OCI-LY1 (cell line): ENCODE measurements at regions not wholly inside any gene's neighbourhood (a gene's known extent, or its start where the extent isn't known, plus 50 kb on each side); places are given as distances from the start of the nearest gene placed in this dataset.

Source experiments
- H2AFZ ChIP-seq: fragments of 200-600 bp; sonication (generic), shearing (Covaris generic); 2 replicates; pipeline ENCODE4 v1.6.0; 2014; ENCODE audit warnings: antibody characterized with exemption, mild to moderate bottlenecking, low read length
- H3F3A ChIP-seq: fragments of 200-600 bp; sonication (generic), shearing (Covaris generic); 2 replicates; pipeline ENCODE4 v1.6.0; 2014; ENCODE audit warnings: mild to moderate bottlenecking, antibody characterized with exemption, low read length, moderate library complexity; ENCODE audit not compliant: insufficient read depth
- H3K27ac ChIP-seq: fragments of 200-600 bp; sonication (generic); 2 replicates; pipeline ENCODE4 v1.5.1; 2014; ENCODE audit warnings: low read length, mixed run types, mild to moderate bottlenecking, low read depth; ENCODE audit not compliant: poor library complexity, severe bottlenecking
- H3K27me3 ChIP-seq: fragments of 200-600 bp; sonication (generic); 2 replicates; pipeline ENCODE4 v1.6.0; 2014; ENCODE audit warnings: antibody characterized with exemption, mild to moderate bottlenecking, low read length, moderate library complexity; ENCODE audit not compliant: insufficient read depth
- H3K36me3 ChIP-seq: fragments of 200-600 bp; sonication (generic); 2 replicates; pipeline ENCODE4 v1.6.1; 2014; ENCODE audit warnings: mild to moderate bottlenecking, antibody characterized with exemption, low read length, moderate library complexity, mixed read lengths; ENCODE audit not compliant: insufficient read depth
- H3K4me1 ChIP-seq: fragments of 200-600 bp; sonication (generic); 2 replicates; pipeline ENCODE4 v1.5.1; 2014; ENCODE audit warnings: mild to moderate bottlenecking, low read length, moderate library complexity; ENCODE audit not compliant: insufficient read depth, severe bottlenecking
- H3K4me2 ChIP-seq: fragments of 200-600 bp; sonication (generic), shearing (Covaris generic); 2 replicates; pipeline ENCODE4 v1.6.1; 2014; ENCODE audit warnings: low read length
- H3K4me3 ChIP-seq: fragments of 200-600 bp; sonication (generic); 2 replicates; pipeline ENCODE4 v1.5.1; 2014; ENCODE audit warnings: low read length, low read depth, mild to moderate bottlenecking, mixed read lengths; ENCODE audit not compliant: poor library complexity, severe bottlenecking
- H3K79me2 ChIP-seq: fragments of 200-600 bp; shearing (Covaris generic); 2 replicates; pipeline ENCODE4 v1.6.1; 2016; ENCODE audit warnings: mixed run types, low read length, mixed read lengths; ENCODE audit not compliant: insufficient read depth
- H3K9ac ChIP-seq: fragments of 200-600 bp; sonication (generic), shearing (Covaris generic); 2 replicates; pipeline ENCODE4 v1.6.1; 2014; ENCODE audit warnings: mild to moderate bottlenecking, low read length, mixed read lengths
- H3K9me2 ChIP-seq: fragments of 200-600 bp; sonication (generic), shearing (Covaris generic); 2 replicates; pipeline ENCODE4 v1.6.1; 2014; ENCODE audit warnings: low read depth, mild to moderate bottlenecking, low read length, mixed read lengths
- H3K9me3 ChIP-seq: fragments of 200-600 bp; shearing (Covaris generic); 2 replicates; pipeline ENCODE4 v1.6.1; 2014; ENCODE audit warnings: low read length, mixed read lengths
- H4K20me1 ChIP-seq: fragments of 200-600 bp; sonication (generic), shearing (Covaris generic); 2 replicates; pipeline ENCODE4 v1.6.0; 2016; ENCODE audit warnings: mild to moderate bottlenecking, low read length; ENCODE audit not compliant: insufficient read depth
- CTCF ChIP-seq: fragments of 200-600 bp; sonication (generic), shearing (Covaris generic); IDR thresholded peaks from 2 replicates; pipeline ENCODE4 v1.5.1; 2017; ENCODE audit warnings: mild to moderate bottlenecking, antibody characterized with exemption, low read length, moderate library complexity, mixed read lengths
- EZH2 ChIP-seq: fragments of 200-600 bp; sonication (generic), shearing (Covaris generic); IDR thresholded peaks from 2 replicates; pipeline ENCODE4 v1.8.0; 2017; ENCODE audit warnings: borderline replicate concordance, mixed run types, mild to moderate bottlenecking, antibody characterized with exemption, low read length, moderate library complexity, mixed read lengths

DNA sequence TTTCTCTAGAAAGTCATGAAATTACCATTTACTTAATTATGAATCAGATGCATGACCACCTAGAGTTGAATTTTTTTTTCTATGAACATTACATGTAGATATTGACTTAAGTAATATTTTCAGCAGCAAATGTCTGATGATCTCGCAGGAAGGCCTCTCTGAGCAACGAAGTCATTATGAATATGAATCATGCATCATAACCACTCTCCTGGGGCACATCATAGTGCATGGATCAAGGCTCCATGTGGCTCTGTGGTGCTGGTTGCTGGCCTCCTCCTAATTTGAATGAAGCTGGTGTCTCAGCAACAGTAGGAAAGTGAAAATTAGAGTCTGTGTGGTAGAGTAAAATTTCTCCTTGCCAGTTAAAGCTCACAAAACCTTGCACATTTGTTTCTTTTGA lies 121.4 kb upstream of the INHBA start:
- Histone ChIP-seq H2AFZ (no peak overlapping the region), H3K4me3 (no peak overlapping the region), H4K20me1 (no peaks in the 10 kb centered on the region), H3K36me3 (no peaks in the 10 kb centered on the region), H3K9ac (no peak overlapping the region), H3K4me2 (no peak overlapping the region), H3F3A (no peaks in the 10 kb centered on the region), H3K27ac (no peak overlapping the region), H3K79me2 (no peaks in the 10 kb centered on the region), H3K9me3 (no peaks in the 10 kb centered on the region), H3K9me2 (no peaks in the 10 kb centered on the region), H3K27me3 (no peaks in the 10 kb centered on the region), H3K4me1 (no peaks in the 10 kb centered on the region)
- TF ChIP-seq CTCF: no peak
- TF ChIP-seq EZH2: no peak

GRCh38 chr7:41822259-41822817 lies 119.4 kb upstream of the INHBA start:
- no peaks in the 10 kb centered on the region for H3F3A ChIP-seq
- no peak overlapping the region for H3K4me3 ChIP-seq
- H3K4me1 ChIP-seq: no peaks in the 10 kb centered on the region
- H3K27me3 ChIP-seq: no peaks in the 10 kb centered on the region
- no peaks in the 10 kb centered on the region for H3K36me3 ChIP-seq
- no peaks in the 10 kb centered on the region for H3K9me3 ChIP-seq
- H3K9ac ChIP-seq: no peak overlapping the region
- TF ChIP-seq CTCF (no peak), EZH2 (no peak)
- no peaks in the 10 kb centered on the region for H3K9me2 ChIP-seq
- no peak overlapping the region for H2AFZ ChIP-seq
- H4K20me1 ChIP-seq: no peaks in the 10 kb centered on the region
- H3K79me2 ChIP-seq: no peaks in the 10 kb centered on the region
- no peak overlapping the region for H3K27ac ChIP-seq
- H3K4me2 ChIP-seq: no peak overlapping the region

DNA sequence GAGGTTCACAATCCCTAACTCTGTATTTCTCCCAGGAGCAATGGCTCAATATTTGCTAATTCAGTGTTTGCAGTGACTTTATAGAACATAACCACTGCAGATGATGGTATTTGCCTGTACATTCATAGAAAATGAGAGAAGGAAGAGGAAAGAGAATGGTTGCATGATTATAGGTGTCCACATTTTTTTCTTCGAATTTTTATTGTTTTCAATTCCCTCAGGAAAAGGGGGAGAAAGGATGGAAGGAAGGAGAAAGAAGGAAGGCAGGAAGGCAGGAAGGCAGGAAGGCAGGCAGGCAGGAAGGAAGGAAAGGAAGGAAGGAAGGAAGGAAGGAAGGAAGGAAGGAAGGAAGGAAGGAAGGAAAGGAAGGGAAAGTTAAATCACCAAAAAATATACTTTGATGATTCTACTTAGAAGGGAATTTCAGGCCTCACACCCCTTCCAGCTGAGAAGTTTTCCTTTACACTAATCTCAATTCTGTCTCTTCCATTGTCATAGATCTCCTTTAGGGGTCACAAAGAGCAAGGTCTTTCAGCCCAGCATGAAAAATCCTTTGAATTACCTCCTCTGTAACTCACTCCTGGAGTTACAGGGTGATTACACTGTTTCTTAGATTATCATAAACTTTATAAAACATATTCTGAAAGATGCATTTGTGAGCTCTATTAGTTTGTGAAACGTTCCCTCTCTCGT lies 118.8 kb upstream of the INHBA start:
- Histone ChIP-seq H3F3A (no peaks in the 10 kb centered on the region), H3K9me3 (no peaks in the 10 kb centered on the region), H3K79me2 (no peaks in the 10 kb centered on the region), H3K4me3 (no peak overlapping the region), H2AFZ (no peak overlapping the region), H3K9me2 (no peaks in the 10 kb centered on the region), H3K9ac (no peak overlapping the region), H3K27ac (no peak overlapping the region), H3K27me3 (no peaks in the 10 kb centered on the region), H3K4me1 (no peaks in the 10 kb centered on the region), H3K4me2 (no peak overlapping the region), H3K36me3 (no peaks in the 10 kb centered on the region), H4K20me1 (no peaks in the 10 kb centered on the region)
- TF ChIP-seq EZH2: no peak
- TF ChIP-seq CTCF: no peak
